ENCODE measurements at regions not wholly inside any gene's neighbourhood (a gene's known extent, or its start where the extent isn't known, plus 50 kb on each side); places are given as distances from the start of the nearest gene placed in this dataset.

- no peak for DNase-seq
Measured at GRCh38 chr12:83404521-83404920, 717.8 kb downstream of the TMTC2 start.

- no peak for DNase-seq
Measured at GRCh38 chr12:83390186-83390585, 703.5 kb downstream of the TMTC2 start.

GRCh38 chr12:83389237-83389996 is 702.7 kb downstream of the TMTC2 start:
- no peak for DNase-seq

GRCh38 chr12:83388551-83388950 is 701.8 kb downstream of the TMTC2 start:
- no peak for DNase-seq

- no peak for DNase-seq
Measured at GRCh38 chr12:83386527-83387264, 700.0 kb downstream of the TMTC2 start.

- no peak for DNase-seq
Measured at GRCh38 chr12:83378186-83378727, 691.6 kb downstream of the TMTC2 start.

- no peak for DNase-seq
Measured at GRCh38 chr12:83365317-83365716, 678.6 kb downstream of the TMTC2 start.

GRCh38 chr12:83361475-83361874 is 674.8 kb downstream of the TMTC2 start:
- DNase-seq, result no peak

- no peak for DNase-seq
Measured at GRCh38 chr12:83361071-83361470, 674.4 kb downstream of the TMTC2 start.

GRCh38 chr12:83349907-83350611 is 663.4 kb downstream of the TMTC2 start:
- DNase-seq, result no peak

GRCh38 chr12:83346333-83346732 is 659.6 kb downstream of the TMTC2 start:
- DNase-seq, result no peak

GRCh38 chr12:83343767-83344166 is 657.1 kb downstream of the TMTC2 start:
- DNase-seq, result no peak

- DNase-seq, result no peak
Measured at GRCh38 chr12:83335748-83336147, 649.0 kb downstream of the TMTC2 start.

GRCh38 chr12:83326666-83327065 is 640.0 kb downstream of the TMTC2 start:
- no peak for DNase-seq

GRCh38 chr12:83323866-83324265 is 637.2 kb downstream of the TMTC2 start:
- DNase-seq, result no peak

GRCh38 chr12:83322809-83323208 is 636.1 kb downstream of the TMTC2 start:
- no peak for DNase-seq

GRCh38 chr12:83321971-83322370 is 635.3 kb downstream of the TMTC2 start:
- DNase-seq, result no peak

GRCh38 chr12:83320350-83320749 is 633.6 kb downstream of the TMTC2 start:
- DNase-seq, result no peak

- DNase-seq, result no peak
Measured at GRCh38 chr12:83318386-83319098, 631.8 kb downstream of the TMTC2 start.

GRCh38 chr12:83317595-83317994 is 630.9 kb downstream of the TMTC2 start:
- no peak for DNase-seq

- DNase-seq, result no peak
Measured at GRCh38 chr12:83313827-83314226, 627.1 kb downstream of the TMTC2 start.

- no peak for DNase-seq
Measured at GRCh38 chr12:83313322-83313721, 626.6 kb downstream of the TMTC2 start.

- no peak for DNase-seq
Measured at GRCh38 chr12:83276904-83277303, 590.2 kb downstream of the TMTC2 start.
